Loucy (cell line): ENCODE measurements at regions not wholly inside any gene's neighbourhood (a gene's known extent, or its start where the extent isn't known, plus 50 kb on each side); places are given as distances from the start of the nearest gene placed in this dataset.

ENCODE experiments used
- H2AFZ ChIP-seq: fragments of 200-600 bp; sonication (generic); 2 replicates; pipeline ENCODE4 v1.6.0; 2016; ENCODE audit warnings: antibody characterized with exemption, mild to moderate bottlenecking, low read length, moderate library complexity
- H3F3A ChIP-seq: fragments of 200-600 bp; 2 replicates; pipeline ENCODE4 v1.6.0; 2016; ENCODE audit warnings: antibody characterized with exemption, low read depth, mild to moderate bottlenecking
- H3K27me3 ChIP-seq: fragments of 200-600 bp; sonication (generic); 2 replicates; pipeline ENCODE4 v1.6.1; 2014; ENCODE audit warnings: low read length, mild to moderate bottlenecking; ENCODE audit not compliant: insufficient read depth, poor library complexity, severe bottlenecking
- H3K36me3 ChIP-seq: fragments of 200-600 bp; sonication (generic); 2 replicates; pipeline ENCODE4 v1.6.1; 2016; ENCODE audit warnings: low read length; ENCODE audit not compliant: insufficient read depth
- H3K4me1 ChIP-seq: fragments of 200-600 bp; sonication (generic); 2 replicates; pipeline ENCODE4 v1.5.1; 2014; ENCODE audit warnings: low read length, mild to moderate bottlenecking; ENCODE audit not compliant: insufficient read depth, poor library complexity, severe bottlenecking
- H3K4me2 ChIP-seq: fragments of 200-600 bp; sonication (generic); 2 replicates; pipeline ENCODE4 v1.6.0; 2014; ENCODE audit warnings: antibody characterized with exemption, low read length, low read depth, mild to moderate bottlenecking; ENCODE audit not compliant: poor library complexity, severe bottlenecking
- H3K4me3 ChIP-seq: fragments of 200-600 bp; sonication (generic); 2 replicates; pipeline ENCODE4 v1.5.1; 2014; ENCODE audit warnings: low read length, mild to moderate bottlenecking, mixed read lengths; ENCODE audit not compliant: poor library complexity, severe bottlenecking
- H3K79me2 ChIP-seq: fragments of 200-600 bp; sonication (generic); 2 replicates; pipeline ENCODE4 v1.6.1; 2014; ENCODE audit warnings: low read length; ENCODE audit not compliant: insufficient read depth
- H3K9ac ChIP-seq: fragments of 200-600 bp; sonication (generic); 2 replicates; pipeline ENCODE4 v1.6.0; 2014; ENCODE audit warnings: mild to moderate bottlenecking, low read depth, low read length, moderate library complexity; ENCODE audit not compliant: poor library complexity, severe bottlenecking
- H3K9me2 ChIP-seq: fragments of 200-600 bp; sonication (generic); replicated peaks from 2 replicates; pipeline ENCODE4 v1.6.1; 2016; ENCODE audit warnings: low read depth, low read length, mixed read lengths
- H3K9me3 ChIP-seq: fragments of 200-600 bp; sonication (generic); 2 replicates; pipeline ENCODE4 v1.6.1; 2014; ENCODE audit warnings: mild to moderate bottlenecking, antibody characterized with exemption, low read length, low read depth; ENCODE audit not compliant: insufficient read depth
- H4K20me1 ChIP-seq: fragments of 200-600 bp; sonication (generic); 2 replicates; pipeline ENCODE4 v1.6.0; 2014; ENCODE audit warnings: antibody characterized with exemption, low read length, mild to moderate bottlenecking; ENCODE audit not compliant: insufficient read depth, poor library complexity, severe bottlenecking
- CTCF ChIP-seq: fragments of 200-600 bp; sonication (generic); conservative IDR thresholded peaks from 2 replicates; pipeline ENCODE4 v1.5.1; 2014; ENCODE audit warnings: mild to moderate bottlenecking, antibody characterized with exemption, low read length
- EZH2phosphoT487 ChIP-seq: fragments of 200-600 bp; IDR thresholded peaks from 2 replicates; pipeline ENCODE4 v1.6.1; 2018; ENCODE audit warnings: antibody characterized with exemption, mild to moderate bottlenecking, moderate library complexity, borderline replicate concordance

GRCh38 chr4:108350332-108350731 lies 181.6 kb upstream of the LEF1 start:
- Histone ChIP-seq H3K79me2 (no peaks in the 10 kb centered on the region), H3K36me3 (no peaks in the 10 kb centered on the region), H3K4me3 (no peak overlapping the region), H3K9me2 (no peaks in the 10 kb centered on the region), H3K9ac (no peak overlapping the region), H3K4me1 (peaks cover 70% of the 10 kb centered on the region), H3K4me2 (no peak overlapping the region), H4K20me1 (no peaks in the 10 kb centered on the region), H3F3A (no peaks in the 10 kb centered on the region), H3K27me3 (no peaks in the 10 kb centered on the region), H2AFZ (no peak overlapping the region), H3K9me3 (no peaks in the 10 kb centered on the region)
- TF ChIP-seq EZH2phosphoT487 (no peak), CTCF (no peak)

GRCh38 chr4:108346818-108347210 lies 178.1 kb upstream of the LEF1 start:
- Histone ChIP-seq H3K36me3 (no peaks in the 10 kb centered on the region), H3K9me3 (no peaks in the 10 kb centered on the region), H3K27me3 (no peaks in the 10 kb centered on the region), H3K9ac (no peak overlapping the region), H3K79me2 (no peaks in the 10 kb centered on the region), H2AFZ (no peak overlapping the region), H3K4me1 (peaks cover 47% of the 10 kb centered on the region), H3K4me2 (no peak overlapping the region), H3K9me2 (no peaks in the 10 kb centered on the region), H3F3A (no peaks in the 10 kb centered on the region), H4K20me1 (no peaks in the 10 kb centered on the region), H3K4me3 (no peak overlapping the region)
- TF ChIP-seq CTCF (no peak), EZH2phosphoT487 (no peak)

- H3K4me2 ChIP-seq = peak overlapping the region; percentile 33
- H3K4me3 ChIP-seq = no peak overlapping the region
- H3F3A ChIP-seq = no peaks in the 10 kb centered on the region
- no peaks in the 10 kb centered on the region for H3K79me2 ChIP-seq
- H3K27me3 ChIP-seq = no peaks in the 10 kb centered on the region
- H4K20me1 ChIP-seq = no peaks in the 10 kb centered on the region
- H3K9ac ChIP-seq = no peak overlapping the region
- peaks cover 43% of the 10 kb centered on the region for H3K4me1 ChIP-seq
- no peaks in the 10 kb centered on the region for H3K9me2 ChIP-seq
- no peaks in the 10 kb centered on the region for H3K9me3 ChIP-seq
- no peak overlapping the region for H2AFZ ChIP-seq
- TF ChIP-seq CTCF = no peak
- no peak for TF ChIP-seq EZH2phosphoT487
- H3K36me3 ChIP-seq = no peaks in the 10 kb centered on the region
Measured at GRCh38 chr4:108345862-108346817, 177.4 kb upstream of the LEF1 start.
